GM21786 (cell line): ENCODE measurements at regions not wholly inside any gene's neighbourhood (a gene's known extent, or its start where the extent isn't known, plus 50 kb on each side); places are given as distances from the start of the nearest gene placed in this dataset.

Source experiments
- ATAC-seq: cut with Tn5 transposase; IDR thresholded peaks from one replicate; pipeline ENCODE4 v1.9.1; 2021; ENCODE audit not compliant: unreplicated experiment

DNA sequence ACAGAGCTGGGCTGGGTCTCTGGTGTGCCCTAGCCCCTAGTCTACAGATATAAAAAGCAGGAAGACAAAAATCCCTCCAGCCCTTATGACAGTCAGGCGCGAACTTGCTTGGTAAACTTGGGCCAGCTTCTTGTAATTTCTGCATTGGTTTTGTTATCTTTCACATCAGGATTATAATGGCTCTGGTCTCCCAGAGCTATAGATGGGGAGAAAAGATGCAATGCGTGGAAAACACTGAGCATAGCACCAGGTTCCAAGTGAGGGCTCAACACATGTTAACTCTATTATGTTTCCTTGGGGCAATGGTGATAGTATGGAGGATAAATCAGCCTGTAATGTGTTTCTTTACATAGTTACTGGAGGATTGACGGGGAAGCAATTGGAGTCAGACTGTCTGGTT is 246.8 kb upstream of the KCNG1 start:
- no peak for ATAC-seq

DNA sequence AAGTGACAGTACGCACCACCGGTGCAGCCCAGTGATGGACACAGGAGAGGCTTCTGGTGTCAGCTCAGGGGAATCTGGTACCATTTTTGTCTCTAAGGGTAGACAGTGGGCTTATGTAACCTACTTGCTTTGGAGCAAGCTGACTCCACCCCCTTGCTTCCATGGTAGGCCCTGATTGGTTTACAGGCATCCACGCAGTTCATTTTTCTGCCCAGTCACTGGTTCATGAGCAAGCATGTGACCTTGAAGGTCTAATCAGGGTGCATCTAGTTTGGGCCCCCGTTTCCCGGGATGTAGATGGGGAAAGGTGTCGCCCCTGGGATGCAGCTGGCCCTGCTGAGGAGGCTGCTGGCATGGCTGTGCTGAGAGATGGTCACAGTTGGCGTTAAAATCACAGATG is 244.8 kb upstream of the KCNG1 start:
- no peak for ATAC-seq

DNA sequence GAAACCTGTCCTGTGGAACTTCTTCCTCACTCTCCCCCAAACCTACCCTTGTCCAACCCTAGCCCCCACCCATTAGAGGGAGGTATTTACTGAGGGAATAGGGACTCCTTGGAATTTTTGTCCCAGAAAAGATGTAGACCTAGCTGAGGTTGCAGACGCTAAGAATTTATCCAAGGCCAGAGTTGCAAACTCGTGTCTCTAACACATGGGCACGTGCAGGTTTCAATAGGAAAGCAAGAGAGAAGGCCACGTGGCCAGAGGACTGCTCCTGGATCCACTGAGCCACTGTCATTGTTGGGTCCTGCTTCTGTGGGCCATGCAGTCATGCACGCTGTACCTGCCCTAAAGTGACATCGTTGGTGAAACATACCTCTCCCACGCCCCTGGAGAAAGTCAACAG is 243.4 kb upstream of the KCNG1 start:
- ATAC-seq: no peak

DNA sequence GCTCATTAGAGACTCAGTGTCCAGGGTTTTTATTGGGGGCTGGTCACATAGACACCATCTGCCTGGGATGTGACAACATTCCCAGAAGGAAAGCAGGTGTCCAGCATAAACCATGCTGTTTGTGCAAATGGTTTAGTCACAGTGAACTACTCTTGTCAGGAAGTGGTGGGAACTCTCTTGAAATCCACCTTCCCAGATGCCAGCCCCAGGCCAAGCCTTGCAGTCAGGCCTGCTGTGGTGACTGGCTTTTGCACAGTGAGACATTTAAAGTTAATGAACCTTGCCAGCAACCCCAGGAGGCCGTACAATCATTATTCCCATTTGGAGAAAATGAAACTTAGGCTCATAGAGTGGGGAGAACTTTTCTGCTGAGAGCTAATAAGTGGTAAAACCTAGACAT is 242.5 kb upstream of the KCNG1 start:
- ATAC-seq: no peak

DNA sequence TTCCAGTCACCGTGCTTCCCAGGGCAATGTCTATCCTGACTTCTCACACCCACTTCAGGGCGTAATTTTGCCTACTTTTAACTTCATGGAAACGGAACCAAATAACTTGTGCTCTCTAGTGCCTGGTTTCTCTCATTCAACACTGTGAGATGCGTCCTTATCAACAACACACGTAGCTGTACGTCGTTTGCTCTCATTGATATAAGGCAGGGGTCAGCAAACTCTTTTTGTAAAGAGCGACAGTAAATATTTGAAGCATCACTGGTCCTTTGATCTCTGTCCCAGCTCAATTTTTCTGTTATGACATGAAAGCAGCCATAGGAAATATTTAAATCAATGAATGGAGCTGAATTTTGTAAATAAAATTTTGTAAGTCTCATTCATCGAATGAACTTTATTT is 239.3 kb upstream of the KCNG1 start:
- ATAC-seq: no peak

DNA sequence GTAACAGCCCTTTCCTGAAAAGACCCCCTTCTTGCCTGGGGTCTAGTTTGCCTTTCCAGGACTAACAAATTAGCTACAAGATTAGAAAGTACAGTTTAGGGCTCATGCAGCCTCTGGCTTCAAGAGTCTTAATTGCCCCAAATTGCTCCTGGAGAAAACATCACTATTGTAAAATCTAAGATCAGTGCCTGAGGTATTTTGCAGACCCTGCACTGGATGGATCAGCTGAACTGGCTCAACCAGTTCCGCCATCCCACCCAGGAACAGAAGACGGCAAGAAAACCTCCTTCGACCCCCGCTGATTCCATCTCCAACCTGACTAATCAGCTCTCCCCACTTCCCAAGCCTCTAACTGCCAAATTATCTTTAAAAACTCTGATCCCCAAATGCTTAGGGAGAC is 236.5 kb upstream of the KCNG1 start:
- ATAC-seq: no peak

DNA sequence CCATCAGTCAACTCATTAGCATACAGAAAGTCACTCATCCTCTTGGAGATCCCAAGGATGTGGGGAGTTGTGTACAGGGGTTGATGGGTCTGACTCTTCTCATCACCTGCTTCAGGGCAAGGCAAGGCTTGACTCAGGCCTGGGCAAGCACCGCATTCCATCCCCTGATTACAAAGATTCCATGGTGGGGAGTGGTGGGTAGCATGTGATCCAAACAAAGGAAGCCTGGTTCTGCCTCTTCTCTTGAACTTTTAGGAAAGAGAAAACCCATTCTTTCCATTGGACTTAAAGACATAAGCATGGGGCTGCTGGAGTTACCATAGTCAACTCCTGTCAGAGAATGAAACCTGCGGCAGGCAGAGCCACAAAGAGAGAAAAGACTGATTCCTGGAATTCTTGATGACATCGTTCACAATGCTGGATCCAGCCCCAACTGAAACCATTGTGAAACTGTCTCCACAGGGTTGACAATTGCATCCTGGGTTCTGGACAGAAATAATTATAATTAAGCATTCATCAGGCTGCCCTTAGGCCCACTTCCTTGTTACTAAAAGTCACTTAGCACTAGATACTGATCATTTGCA is 235.8 kb upstream of the KCNG1 start:
- ATAC-seq: no peak

DNA sequence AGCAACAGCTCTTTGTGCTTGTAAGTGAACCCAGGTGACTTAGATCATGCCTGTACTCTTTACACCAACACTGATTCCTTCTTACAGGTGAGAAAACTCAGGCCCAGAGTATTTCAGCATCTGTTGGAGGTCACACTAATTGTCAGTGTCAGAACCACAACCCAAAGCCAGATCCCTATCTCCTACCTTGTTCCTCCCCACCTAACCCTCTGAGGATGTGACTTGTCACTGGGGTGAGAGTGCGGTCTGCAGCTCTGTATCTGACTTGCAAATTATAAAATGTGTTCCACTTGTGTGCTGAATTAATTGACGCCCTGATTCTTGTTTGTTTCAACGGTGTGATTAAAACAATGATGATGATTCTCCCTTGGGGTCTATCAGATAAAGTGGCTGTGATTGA is 232.5 kb upstream of the KCNG1 start:
- no peak for ATAC-seq

DNA sequence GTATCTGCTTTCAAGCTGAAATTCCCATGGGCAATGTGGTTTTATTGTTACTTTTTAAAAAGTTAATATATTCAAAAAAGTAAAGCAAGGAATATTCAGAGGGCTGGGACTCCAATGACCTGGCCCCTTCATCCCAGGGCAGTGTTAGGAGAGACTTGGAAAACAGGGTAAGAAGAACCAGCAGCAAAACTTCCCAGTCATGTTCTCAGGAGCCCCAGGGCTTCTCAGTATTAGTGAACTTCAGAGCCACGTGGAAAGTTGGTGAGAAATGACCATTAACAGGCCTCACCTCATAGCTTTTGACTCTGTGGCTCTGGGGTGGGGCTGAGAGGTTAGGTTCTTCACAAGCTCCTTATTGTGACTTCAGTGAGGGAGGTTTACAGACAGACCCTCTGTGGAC is 230.4 kb upstream of the KCNG1 start:
- ATAC-seq: no peak

DNA sequence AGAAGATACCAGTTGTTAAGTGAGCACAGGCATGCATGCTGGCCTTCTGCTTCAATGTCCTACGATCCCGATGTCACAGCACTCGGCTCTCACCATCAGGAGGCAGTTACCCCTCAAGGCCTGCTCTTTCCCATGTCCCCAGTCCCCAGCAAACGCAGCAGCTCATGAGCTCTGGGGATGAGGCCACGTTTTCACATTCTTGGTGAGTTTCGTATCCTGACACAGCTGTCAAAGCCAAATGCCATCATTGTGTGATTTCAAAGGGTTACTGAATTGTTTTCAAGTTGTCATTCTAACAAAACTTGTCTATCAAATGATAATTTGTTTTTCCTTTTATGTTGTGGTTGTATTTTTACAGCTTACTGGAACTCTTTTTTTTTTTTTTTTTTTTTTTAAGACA is 226.9 kb upstream of the KCNG1 start:
- no peak for ATAC-seq

DNA sequence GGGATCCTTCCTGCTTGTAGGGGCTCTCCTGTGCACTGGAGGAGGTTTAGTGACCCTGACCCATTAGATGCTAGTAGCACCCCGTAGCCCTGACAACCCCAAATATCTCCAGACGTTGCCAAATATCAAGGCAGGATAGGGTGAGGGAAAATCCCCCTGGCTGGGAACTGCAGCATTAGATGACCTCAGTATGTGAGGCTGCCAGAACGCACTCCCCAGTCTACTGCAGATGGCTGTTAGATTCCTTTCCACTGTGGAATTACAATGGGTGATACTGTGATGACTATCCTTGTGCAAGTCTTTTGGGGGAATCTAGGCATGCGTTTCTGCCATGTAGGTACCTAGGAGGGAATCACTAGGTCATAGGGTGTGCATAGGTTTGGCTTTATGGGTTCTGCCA is 226.3 kb upstream of the KCNG1 start:
- no peak for ATAC-seq

DNA sequence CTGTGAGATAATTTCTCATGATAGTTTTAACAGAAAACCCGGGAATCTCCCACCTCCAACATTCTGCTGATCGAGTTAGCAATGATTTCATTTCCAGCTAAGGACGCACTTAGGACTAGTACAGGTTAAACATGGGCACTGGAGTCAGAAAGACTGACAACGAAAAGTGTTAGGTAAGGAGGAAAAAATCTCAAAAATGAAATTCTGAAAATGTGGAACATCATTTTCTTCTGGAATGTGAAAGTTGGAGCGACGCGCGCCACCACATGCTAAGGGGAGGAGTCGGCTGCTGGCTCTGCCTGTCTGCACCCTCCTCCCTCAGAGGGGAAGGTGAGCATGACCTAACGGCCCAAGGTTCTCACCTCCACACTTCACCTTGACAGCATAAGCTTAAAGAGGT is 221.6 kb upstream of the KCNG1 start:
- ATAC-seq: no peak

DNA sequence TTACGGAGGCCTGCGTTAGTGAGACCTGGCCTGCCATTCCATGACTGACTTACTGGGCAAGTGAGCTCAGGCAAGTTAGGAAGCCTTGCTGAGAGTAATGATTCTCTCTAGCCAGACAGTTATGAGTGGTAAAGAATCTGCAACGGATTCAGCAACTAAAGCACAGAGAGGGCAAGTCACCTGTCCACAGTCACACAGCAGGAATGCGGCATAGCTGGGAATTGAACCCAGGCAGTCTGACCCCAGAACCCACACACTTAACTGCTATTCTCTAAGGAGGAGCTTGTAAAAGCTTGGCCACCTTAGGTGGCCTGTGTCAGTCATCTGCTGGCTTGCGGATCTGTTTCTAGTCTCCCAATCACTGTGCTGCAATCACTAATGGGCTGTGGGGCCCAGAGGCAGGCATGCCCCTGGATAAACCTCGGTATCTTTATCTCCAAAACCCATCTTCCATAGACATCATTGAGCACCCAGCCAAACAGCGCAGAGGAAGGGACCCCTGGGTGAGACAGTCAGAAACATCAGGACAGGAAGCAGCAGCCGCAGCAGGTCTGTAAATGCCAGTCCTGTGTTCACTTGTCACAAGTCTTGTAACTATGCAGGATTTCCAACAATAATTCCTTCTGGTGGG is 215.9 kb upstream of the KCNG1 start:
- ATAC-seq: no peak

DNA sequence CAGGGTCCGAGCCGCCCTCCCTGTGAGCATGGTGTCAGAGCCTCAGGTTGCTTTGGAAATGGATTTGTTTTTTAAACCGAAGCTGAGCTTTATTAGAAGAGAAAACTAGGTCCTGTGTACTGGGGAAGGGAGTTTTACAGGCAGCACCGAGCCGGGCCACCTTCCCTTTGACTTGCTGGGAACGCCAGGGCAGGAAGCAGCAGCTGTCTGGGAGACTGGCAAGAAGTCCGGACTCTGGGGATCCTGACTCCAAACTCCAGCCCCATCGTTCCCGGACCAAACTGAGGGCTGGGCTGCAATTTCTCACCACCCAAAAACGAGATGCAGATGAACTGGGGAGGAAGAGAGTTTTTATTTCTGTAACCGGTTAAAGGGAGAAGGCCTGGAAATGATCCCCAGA is 214.9 kb upstream of the KCNG1 start:
- ATAC-seq: no peak

DNA sequence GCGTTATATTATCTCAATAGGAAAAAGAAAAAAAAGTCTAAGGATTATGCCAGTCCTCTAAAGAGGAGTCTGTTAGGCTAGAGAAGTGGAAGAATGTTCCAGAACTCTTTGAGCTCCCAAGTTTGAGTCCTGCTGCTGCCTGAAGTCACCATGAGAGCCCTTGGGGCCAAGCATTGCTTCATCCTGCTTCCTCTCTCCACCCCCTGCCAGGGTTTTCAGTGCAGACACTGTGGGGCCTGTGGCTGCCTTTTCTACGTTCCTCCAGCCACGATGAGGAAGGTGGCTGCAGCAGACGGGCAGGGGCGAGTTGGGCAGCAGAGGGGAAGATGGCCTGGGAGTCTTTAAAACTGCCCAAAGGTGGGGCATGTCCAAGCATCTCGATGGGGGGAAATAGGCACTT is 214.4 kb upstream of the KCNG1 start:
- no peak for ATAC-seq

DNA sequence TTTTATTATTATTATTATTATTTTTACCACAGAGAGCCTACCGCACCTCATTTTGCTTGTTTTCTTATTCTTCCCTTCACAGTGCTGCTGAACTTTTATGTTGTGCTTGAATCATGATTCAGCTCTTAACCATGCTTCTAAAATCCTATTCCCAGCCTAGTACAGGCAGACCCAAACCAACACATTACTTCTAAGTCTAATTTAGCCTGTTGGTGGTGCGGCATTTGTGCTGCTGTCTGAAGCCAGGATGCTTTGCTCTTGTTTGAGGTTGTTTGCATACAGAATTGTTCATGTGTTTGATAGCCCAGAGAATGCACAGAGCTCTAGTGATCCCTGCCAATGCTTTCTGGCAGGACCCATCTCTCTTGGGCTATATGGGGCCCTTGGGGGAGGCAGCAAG is 213.5 kb upstream of the KCNG1 start:
- ATAC-seq: no peak

DNA sequence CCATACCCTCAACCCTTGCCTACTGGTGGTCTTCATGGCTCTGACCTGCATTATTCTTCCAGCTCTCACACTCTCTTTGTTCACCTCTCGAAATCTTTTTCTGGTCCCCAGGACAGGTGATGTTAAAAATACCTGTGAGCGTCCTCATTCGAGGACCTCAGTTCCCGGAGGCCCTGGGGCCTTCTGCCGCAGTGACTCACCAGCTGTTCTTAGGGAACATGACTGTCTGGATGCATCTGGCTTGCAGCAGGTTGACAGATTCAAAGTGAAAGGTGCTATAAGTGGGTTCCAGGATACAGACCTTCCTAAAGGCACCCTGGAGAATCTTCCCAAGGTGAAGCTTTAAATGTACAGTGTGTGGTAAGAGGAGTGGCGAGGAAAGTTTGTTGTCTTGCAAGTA is 210.4 kb upstream of the KCNG1 start:
- ATAC-seq: no peak

DNA sequence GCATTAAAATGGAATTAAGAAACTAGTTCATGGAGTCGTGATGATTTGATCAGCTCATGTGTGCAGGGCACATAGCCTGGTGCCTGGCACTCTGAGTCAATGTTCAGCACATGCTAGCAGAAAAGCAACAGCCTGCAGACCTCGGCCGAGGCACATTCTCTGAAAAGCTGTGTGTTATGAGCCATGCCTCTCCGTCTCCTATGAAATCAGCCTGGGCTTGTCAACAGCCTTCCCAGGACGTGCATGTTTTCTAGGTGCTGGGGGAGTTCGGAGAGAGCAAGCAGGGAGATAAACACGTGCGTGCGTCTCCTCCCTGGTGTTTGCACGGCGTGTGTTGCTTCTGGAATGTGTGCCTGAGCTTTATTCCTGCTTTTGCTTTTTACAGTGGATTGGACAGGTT is 207.8 kb upstream of the KCNG1 start:
- no peak for ATAC-seq

DNA sequence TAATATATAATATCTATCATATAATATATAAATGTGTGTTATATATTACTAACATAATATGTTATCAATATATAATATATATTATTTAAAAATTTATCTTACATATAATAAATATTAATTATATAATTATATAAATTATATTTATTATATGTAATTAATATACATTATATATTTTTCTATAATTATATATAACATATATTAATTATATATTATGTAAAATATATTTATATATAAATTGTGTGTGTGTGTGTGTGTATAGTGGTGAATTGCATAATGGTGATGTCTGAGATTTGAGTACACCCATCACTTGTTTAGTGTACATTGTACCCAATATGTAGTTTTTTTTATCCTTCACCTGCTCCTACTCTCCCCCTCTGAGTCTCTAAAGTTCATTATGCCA is 205.9 kb upstream of the KCNG1 start:
- ATAC-seq: no peak

DNA sequence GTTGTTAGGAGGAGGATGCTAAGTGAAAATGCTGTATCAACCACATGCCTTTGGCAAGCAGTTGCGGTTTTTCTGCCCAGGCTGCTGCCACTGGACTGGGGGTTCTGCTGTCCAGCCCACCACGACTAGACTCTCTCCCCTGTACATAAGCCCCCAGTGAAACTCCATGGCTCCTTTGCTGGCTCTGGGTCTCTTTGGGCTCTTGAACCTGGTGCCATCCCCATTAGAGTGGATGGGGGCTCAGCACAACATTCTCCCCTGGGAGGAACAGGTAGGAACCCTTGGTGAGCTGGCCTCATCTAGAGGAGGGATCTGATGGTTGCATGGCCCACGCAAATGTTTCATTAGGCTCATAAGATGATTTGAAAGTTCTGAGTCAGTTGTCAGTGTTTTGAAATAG is 204.8 kb upstream of the KCNG1 start:
- no peak for ATAC-seq

DNA sequence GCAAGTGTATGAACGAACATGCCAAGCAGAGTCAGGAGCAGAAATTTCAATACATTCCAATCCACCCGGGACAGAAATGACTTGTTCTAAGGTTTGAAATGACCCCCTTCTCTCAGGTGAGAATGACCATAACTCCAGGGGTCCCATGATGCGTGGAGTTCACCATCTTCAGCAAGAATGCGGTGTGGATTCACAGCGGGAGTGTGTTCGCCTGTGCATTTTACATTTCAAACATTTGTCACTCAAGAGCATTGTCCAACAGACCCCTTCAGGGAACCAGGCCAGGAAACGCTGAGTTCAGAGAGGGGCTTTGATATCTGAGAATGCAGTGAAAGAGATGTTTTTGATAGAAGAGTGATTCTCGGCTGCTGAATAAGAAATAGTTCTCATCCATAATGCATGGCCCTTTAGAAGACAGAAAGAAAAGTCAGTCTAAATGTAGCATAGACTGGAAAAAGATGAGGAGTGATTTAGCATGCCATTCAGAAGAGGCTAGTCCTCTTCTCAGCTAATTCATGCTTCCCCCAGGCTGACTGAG is 200.3 kb upstream of the KCNG1 start:
- no peak for ATAC-seq

DNA sequence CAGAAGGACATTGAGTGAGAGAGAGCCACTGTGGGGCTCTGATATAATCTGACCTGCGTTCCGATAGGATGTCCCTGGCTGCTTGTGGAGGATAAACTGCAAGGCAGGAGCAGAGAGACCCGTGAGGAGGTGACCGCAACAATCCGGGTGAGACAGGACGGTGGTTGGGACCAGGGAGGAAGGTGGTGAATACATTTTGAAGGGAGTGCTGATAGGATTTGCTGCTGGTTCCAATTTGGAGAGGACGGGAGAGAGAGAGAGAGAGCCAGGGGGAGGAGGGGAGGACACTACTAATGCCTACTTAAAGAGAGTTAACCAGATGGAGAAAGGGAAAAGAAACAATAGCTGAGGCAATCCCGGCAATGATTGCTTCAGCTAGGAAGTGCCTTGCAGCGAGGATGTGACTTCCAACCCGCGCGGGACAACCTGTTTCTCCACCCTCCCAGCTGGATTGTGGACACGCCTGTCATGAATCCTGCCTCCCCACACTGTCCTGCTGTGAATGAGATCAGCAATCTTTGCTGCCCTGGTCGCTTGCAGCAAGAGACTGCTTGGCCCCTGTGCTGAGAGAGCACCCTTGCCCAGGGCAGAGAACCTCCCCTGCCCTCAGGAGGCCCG is 199.0 kb upstream of the KCNG1 start:
- no peak for ATAC-seq

DNA sequence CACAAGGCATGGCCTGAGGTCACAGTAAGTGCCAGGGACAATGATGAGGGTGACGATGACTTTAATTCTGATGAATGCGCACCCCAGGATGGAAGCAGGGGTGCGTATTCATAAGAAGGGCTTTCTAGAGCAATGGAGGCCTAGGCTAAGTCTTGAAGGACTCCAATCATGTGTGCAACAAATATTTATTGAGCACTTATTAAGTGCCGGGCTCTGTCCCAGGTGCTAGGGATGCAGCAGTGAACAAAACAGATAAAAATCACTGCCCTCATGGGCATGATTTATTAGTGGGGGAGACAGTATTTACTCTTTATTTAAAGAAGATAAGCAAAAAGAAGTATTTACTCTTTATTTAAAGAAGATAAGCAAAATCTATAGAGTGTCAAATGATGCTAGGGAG is 198.2 kb upstream of the KCNG1 start:
- ATAC-seq: no peak
